Activated CD8-positive, alpha-beta T cell treated with anti-CD3 and anti-CD28 coated beads, Interleukin-2, amount 10 ng/mL, durations not matched to agents 7 days and 5 days (primary cell): ENCODE measurements at regions not wholly inside any gene's neighbourhood (a gene's known extent, or its start where the extent isn't known, plus 50 kb on each side); places are given as distances from the start of the nearest gene placed in this dataset.
"Not testable (repeated sequence)": the region's sequence is repeated elsewhere in the genome, so short reads cannot be mapped to it uniquely, and the experiment has no call there.

Source experiments
- ATAC-seq: fragments of 150-1000 bp; cut with Tn5 transposase; one replicate; pipeline ENCODE4 v1.10.0; 2021; ENCODE audit warnings: moderate library complexity
- CTCF ChIA-PET: fragments of 350-600 bp; sonication (Branson Sonifier 250); formaldehyde crosslinking; loops from one replicate; lab custom pipeline; 2021; ENCODE audit warnings: antibody characterized with exemption; lab: Charles Lee
- POLR2A ChIA-PET: fragments of 350-600 bp; sonication (Branson Sonifier 250); formaldehyde crosslinking; loops from one replicate; lab custom pipeline; 2021; ENCODE audit warnings: antibody characterized with exemption; lab: Charles Lee
- DNase-seq: peaks from one replicate; pipeline ENCODE4 v3.0.0-alpha.2; 2020
- H3K27ac Mint-ChIP-seq: one replicate; pipeline ENCODE4 v1.8.0; 2021; ENCODE audit warnings: mild to moderate bottlenecking, mixed read lengths
- H3K27me3 Mint-ChIP-seq: one replicate; pipeline ENCODE4 v1.8.0; 2021; ENCODE audit warnings: low read depth, mixed read lengths
- H3K36me3 Mint-ChIP-seq: one replicate; pipeline ENCODE4 v1.8.0; 2021; ENCODE audit warnings: low read depth, mixed read lengths
- H3K4me1 Mint-ChIP-seq: one replicate; pipeline ENCODE4 v1.8.0; 2021; ENCODE audit warnings: low read depth, mixed read lengths
- H3K4me3 Mint-ChIP-seq: one replicate; pipeline ENCODE4 v1.8.0; 2021; ENCODE audit warnings: mild to moderate bottlenecking, mixed read lengths
- H3K9me3 Mint-ChIP-seq: one replicate; pipeline ENCODE4 v1.8.0; 2022; ENCODE audit warnings: mixed read lengths; ENCODE audit not compliant: insufficient read depth

DNA sequence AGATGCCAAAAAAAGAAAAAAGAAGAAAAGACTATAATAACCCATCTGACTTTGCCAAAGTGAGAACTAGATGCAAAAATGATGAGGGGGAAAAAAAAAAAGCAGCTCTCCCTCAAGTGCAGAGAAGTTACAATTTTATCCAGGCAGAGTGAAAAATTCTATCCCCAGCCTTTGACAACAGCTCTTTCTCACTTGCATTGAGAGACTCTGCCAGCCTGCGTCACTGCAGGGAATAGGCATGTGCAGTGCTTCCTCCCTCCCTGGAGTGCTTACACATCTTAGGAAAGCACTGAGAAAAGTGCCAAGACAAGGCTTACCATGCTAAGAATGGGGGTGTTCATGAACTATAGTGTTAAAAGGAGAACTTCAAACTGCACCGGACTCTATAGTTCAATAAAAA is 418.6 kb upstream of the TYRP1 start:
- DNase-seq, result no peak
- H3K27ac Mint-ChIP-seq, result no peak overlapping the region
- no peak for ATAC-seq

DNA sequence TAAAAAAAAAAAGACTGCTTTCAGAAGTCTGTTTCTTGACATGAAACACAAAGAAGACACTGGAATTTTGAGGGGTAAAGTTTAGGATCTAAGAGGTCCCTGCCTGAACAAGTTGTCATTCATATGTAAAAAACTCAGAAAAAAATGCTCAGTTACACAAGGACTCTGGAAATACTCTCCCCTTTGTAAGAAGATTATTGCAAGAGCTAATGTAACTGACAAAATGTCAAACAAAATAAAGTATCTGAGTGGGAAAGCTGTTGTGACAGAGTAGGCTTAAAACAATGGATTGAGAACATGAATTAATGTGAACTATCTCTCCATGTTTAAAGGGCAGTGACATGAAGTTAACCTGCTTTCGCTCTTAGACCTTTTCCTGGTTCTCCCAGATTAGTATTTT is 416.7 kb upstream of the TYRP1 start:
- Mint-ChIP-seq H3K27me3 (no peaks in the 10 kb centered on the region), H3K4me1 (no peaks in the 10 kb centered on the region), H3K27ac (no peak overlapping the region), H3K36me3 (no peaks in the 10 kb centered on the region), H3K9me3 (peaks cover 6% of the 10 kb centered on the region), H3K4me3 (no peak overlapping the region)
- CTCF ChIA-PET, result no interaction called here
- POLR2A ChIA-PET, result no interaction called here
- DNase-seq (no peak), ATAC-seq (no peak)

More for the DNA sequence above, 418.6 kb upstream of the TYRP1 start:
- Mint-ChIP-seq H3K4me3 (no peak overlapping the region), H3K9me3 (peaks cover 14% of the 10 kb centered on the region), H3K36me3 (no peaks in the 10 kb centered on the region), H3K27me3 (no peaks in the 10 kb centered on the region), H3K4me1 (no peaks in the 10 kb centered on the region)
- CTCF ChIA-PET, result no interaction called here
- POLR2A ChIA-PET, result no interaction called here

DNA sequence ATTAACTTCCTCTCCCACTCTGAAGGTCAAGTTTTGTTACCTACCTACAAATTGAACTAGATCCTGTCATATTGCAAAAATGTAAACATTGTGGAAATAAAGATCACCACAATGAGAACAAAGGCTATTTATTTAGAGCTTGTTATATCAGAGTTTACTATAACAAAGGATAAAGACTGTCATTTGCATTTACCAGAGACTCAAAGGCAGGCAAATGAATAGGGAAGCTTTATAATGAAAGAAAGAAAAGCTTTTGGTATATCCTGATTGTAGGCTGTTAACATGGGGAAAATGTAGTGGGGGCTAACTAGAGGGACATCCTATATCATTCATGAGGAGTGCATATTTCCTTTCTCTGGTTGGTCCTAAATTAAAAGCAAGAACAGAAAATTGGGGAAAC is 403.5 kb upstream of the TYRP1 start:
- POLR2A ChIA-PET, result no interaction called here
- Mint-ChIP-seq H3K4me3 (no peak overlapping the region), H3K27ac (no peak overlapping the region), H3K4me1 (no peaks in the 10 kb centered on the region), H3K9me3 (peaks cover 5% of the 10 kb centered on the region), H3K27me3 (no peaks in the 10 kb centered on the region), H3K36me3 (no peaks in the 10 kb centered on the region)
- CTCF ChIA-PET, result no interaction called here
- DNase-seq, result no peak
- ATAC-seq, result no peak

DNA sequence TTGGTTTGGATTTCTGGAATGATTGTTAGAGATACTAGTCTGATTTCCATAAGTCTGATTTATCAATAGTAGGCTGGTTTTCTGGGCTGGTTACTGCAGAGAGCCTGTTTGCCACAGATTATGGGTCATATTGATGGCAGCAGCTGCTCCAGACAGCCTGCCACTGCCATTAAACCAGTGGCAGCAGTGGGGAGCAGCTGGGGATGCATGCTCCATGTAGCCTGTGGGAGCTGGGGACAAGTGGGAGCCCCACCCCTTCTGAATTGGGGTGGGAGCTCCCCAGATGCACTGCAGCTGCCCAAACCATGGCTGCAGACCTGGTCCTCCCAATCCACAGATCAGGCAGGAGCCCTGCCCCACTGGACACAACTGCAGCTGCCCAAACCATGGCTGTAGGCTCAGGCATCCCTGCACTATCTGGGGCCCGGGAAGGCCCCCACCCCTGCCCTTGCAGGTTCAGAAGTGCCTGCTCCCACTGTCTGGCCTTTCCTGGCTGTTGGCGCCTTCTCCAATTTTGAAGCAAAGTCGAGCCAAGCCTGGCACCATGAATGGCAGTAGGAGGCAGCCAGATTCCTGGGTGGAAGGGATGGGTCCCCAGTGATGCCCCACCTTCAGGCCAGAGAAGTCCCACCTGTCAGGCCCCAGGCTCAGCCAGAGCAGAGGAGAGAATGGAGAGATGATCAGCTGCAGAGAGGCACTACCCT is 402.9 kb upstream of the TYRP1 start:
- Mint-ChIP-seq H3K4me1 (no peaks in the 10 kb centered on the region), H3K4me3 (no peak overlapping the region), H3K9me3 (peaks cover 5% of the 10 kb centered on the region), H3K27me3 (no peaks in the 10 kb centered on the region), H3K27ac (no peak overlapping the region), H3K36me3 (no peaks in the 10 kb centered on the region)
- ChIA-PET CTCF (no interaction called here), POLR2A (no interaction called here)
- ATAC-seq, result no peak
- no peak for DNase-seq

GRCh38 chr9:12305211-12305610 is 388.0 kb upstream of the TYRP1 start:
- ChIA-PET CTCF (no interaction called here), POLR2A (no interaction called here)
- H3K36me3 Mint-ChIP-seq, result no peaks in the 10 kb centered on the region
- DNase-seq (no peak), ATAC-seq (no peak)
- no peak overlapping the region for H3K27ac Mint-ChIP-seq
- H3K9me3 Mint-ChIP-seq, result peaks cover 17% of the 10 kb centered on the region
- H3K4me3 Mint-ChIP-seq, result no peak overlapping the region
- no peaks in the 10 kb centered on the region for H3K4me1 Mint-ChIP-seq
- H3K27me3 Mint-ChIP-seq, result no peaks in the 10 kb centered on the region

DNA sequence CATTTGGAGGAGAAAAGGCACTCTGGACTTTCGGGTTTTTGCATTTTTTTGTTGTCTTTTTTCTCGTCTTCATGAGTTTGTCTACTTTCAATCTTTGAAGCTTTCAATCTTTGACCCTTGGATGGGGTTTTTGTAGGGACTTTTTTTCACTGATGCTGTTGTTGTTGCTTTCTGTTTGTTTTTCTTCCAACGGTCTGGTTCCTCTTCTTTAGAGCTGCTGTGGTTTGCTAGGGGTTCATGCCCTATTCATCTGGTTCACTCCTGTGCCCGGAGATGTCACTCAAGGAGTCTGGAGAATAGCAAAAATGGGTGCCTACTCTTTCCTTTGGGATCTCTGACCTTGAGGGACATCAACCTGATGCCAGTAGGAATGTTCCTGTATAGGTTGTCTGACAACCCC is 378.6 kb upstream of the TYRP1 start:
- peaks cover 19% of the 10 kb centered on the region for H3K9me3 Mint-ChIP-seq
- ATAC-seq (no peak), DNase-seq (no peak)
- ChIA-PET POLR2A (no interaction called here), CTCF (no interaction called here)
- no peaks in the 10 kb centered on the region for H3K36me3 Mint-ChIP-seq
- H3K27me3 Mint-ChIP-seq, result no peaks in the 10 kb centered on the region
- no peak overlapping the region for H3K27ac Mint-ChIP-seq
- H3K4me3 Mint-ChIP-seq, result no peak overlapping the region
- H3K4me1 Mint-ChIP-seq, result no peaks in the 10 kb centered on the region

DNA sequence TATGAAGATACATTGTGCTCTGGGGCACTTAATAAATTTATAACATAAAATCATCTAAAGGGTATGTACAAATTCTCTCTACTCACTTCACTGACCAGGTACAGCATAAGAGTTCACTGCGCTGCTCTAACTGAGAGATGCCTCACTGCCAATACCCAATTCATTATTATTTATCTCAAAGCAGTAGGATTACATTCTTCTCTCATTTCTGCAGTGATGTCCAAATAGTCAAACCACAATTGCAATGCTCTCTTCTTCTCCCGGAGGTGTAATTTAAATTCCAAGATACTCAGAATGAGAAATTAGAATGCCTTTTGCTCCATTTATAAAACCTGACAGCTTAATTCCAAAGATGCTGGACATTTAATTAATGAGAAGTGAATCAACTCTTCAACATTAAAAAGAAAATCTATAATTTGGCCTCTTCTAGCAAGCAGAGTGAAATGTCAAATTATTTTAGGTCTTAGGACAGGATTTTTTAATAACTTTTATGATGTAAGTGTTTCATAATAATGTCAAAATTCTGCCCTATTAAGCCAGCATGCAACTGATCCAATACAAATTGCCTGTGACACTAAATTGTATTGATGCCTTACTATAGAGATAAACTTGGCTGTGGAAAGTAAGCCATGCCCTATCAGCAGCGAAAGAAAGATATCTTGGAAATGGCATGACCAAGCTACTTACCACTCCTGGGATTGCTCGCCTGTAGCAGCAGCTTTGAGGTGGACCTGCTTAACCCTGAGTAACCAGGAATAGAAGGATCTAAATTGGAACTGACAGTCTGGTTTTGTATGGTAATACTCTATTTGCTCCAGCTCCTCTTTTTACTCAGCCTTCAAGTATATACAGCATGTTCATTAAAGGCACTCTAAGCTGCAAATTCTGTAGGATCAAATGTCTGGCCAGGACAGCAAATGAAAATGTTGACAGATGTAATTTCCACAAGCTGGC is 374.2 kb upstream of the TYRP1 start:
- ChIA-PET CTCF (no interaction called here), POLR2A (no interaction called here)
- H3K36me3 Mint-ChIP-seq, result no peaks in the 10 kb centered on the region
- no peaks in the 10 kb centered on the region for H3K27me3 Mint-ChIP-seq
- H3K4me3 Mint-ChIP-seq, result no peak overlapping the region
- H3K9me3 Mint-ChIP-seq, result peaks cover 6% of the 10 kb centered on the region
- ATAC-seq (no peak), DNase-seq (no peak)
- H3K27ac Mint-ChIP-seq, result no peak overlapping the region
- H3K4me1 Mint-ChIP-seq, result no peaks in the 10 kb centered on the region

DNA sequence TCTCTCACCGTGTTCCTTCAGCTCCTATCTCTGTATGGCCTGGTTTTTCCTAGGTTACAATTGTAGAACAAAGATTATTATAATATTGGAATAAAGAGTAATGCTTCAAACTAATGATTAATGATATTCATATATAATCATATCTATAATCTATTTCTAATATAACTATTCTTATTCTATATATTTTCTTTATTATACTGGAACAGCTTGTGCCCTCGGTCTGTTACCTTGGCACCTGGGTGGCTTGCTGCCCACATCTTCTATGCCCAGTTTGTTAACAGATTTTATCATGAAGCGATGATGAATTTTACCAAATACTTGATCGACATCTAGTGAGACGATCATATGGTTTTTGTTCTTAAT is 363.6 kb upstream of the TYRP1 start:
- Mint-ChIP-seq H3K27me3 (no peaks in the 10 kb centered on the region), H3K4me3 (no peak overlapping the region), H3K36me3 (no peaks in the 10 kb centered on the region), H3K4me1 (no peaks in the 10 kb centered on the region), H3K9me3 (no peaks in the 10 kb centered on the region), H3K27ac (no peak overlapping the region)
- POLR2A ChIA-PET, result no interaction called here
- ATAC-seq (no peak), DNase-seq (no peak)
- CTCF ChIA-PET, result no interaction called here

DNA sequence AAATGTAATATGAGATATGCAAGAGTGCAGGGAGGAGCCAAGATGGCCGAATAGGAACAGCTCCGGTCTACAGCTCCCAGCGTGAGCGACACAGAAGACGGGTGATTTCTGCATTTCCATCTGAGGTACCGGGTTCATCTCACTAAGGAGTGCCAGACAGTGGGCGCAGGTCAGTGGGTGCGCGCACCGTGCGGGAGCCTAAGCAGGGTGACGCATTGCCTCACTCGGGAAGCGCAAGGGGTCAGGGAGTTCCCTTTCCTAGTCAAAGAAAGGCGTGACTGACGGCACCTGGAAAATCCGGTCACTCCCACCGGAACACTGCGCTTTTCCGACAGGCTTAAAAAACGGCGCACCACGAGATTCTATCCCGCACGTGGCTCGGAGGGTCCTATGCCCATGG is 359.2 kb upstream of the TYRP1 start:
- H3K4me1 Mint-ChIP-seq, H3K4me3 Mint-ChIP-seq, H3K27ac Mint-ChIP-seq, H3K9me3 Mint-ChIP-seq, H3K36me3 Mint-ChIP-seq, CTCF ChIA-PET, DNase-seq, H3K27me3 Mint-ChIP-seq, POLR2A ChIA-PET, ATAC-seq: not testable (repeated sequence)

DNA sequence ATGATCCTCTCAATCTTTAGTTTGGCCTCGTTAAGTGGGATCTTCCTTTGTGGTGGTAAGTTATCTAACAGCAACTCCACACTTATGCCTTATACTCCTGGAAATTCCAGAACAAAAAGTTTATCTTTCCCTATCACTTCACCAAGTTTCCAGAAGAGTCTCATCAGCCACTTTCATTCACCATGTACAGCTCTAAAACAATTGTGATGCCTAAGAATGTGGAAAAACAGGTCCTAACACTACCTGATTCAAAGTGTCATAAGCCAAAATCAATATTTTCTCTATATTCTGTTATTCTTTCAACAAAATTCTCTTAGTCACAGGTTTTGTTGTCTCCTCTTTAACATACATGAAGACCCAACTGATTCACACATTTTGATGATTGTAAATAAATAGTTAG is 342.4 kb upstream of the TYRP1 start:
- CTCF ChIA-PET, result no interaction called here
- Mint-ChIP-seq H3K4me1 (no peaks in the 10 kb centered on the region), H3K27ac (no peak overlapping the region), H3K36me3 (no peaks in the 10 kb centered on the region), H3K27me3 (no peaks in the 10 kb centered on the region), H3K4me3 (no peak overlapping the region), H3K9me3 (peaks cover 20% of the 10 kb centered on the region)
- DNase-seq (no peak), ATAC-seq (no peak)
- POLR2A ChIA-PET, result no interaction called here

DNA sequence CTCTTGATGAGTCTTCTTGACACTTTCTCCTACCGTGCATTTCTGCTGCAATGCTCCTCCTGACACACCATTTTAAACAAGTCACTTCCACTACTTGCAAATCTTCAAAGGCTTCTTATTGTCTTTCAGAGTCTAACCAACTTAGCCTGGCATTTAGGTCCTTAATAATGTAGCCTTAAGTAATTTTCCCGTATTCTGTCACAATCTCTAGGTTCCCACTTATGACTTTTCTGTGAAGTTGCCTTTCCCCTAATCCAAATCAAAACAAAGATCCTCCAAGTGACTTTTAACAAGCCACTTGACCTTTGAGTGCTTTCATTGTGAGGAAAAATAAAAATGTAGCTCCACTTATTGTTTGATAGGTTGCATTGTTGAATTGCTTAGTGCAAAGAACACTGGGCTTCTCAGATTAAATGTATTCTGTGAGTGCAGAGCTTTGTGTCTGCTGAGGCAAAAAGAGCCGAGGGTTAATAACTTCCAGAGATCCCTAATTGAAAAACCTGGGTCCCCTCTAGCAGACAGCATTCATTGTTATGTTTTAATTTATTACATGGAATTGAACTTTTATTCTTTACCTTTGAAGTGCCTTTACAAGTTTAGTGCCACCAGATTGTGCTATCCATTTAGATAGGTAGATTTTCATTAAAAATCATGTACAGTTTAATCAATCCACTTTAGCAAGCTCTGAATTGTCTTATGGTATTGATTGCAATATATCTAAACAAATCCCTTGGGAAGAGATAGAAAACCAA is 341.7 kb upstream of the TYRP1 start:
- no peak for ATAC-seq
- Mint-ChIP-seq H3K4me3 (no peak overlapping the region), H3K9me3 (peaks cover 20% of the 10 kb centered on the region), H3K27me3 (no peaks in the 10 kb centered on the region), H3K27ac (no peak overlapping the region), H3K4me1 (no peaks in the 10 kb centered on the region), H3K36me3 (no peaks in the 10 kb centered on the region)
- ChIA-PET POLR2A (no interaction called here), CTCF (no interaction called here)
- DNase-seq, result no peak

DNA sequence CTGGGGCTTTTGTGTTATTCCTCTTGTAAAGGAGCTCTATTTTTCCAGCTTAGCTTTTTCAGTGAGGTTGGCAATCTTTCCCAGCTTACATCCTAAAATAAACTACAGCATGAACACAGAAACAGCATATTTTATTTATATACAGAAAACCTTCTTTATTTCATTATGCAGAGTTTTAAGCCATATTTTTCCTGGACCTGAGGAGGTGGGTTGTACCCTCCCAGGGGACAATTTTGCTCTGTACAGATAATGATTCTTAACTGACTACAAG is 341.2 kb upstream of the TYRP1 start:
- Mint-ChIP-seq H3K9me3 (peaks cover 20% of the 10 kb centered on the region), H3K4me1 (no peaks in the 10 kb centered on the region), H3K27me3 (no peaks in the 10 kb centered on the region), H3K36me3 (no peaks in the 10 kb centered on the region), H3K27ac (no peak overlapping the region), H3K4me3 (no peak overlapping the region)
- ChIA-PET CTCF (no interaction called here), POLR2A (no interaction called here)
- ATAC-seq, result no peak
- DNase-seq, result no peak
